A673 (cell line): ENCODE measurements at regions not wholly inside any gene's neighbourhood (a gene's known extent, or its start where the extent isn't known, plus 50 kb on each side); places are given as distances from the start of the nearest gene placed in this dataset.

Experiments
- EZH2 ChIP-seq: fragments of 200-600 bp; sonication (generic); IDR thresholded peaks from 2 replicates; pipeline ENCODE4 v1.6.1; 2017; ENCODE audit warnings: borderline replicate concordance, low read depth, mild to moderate bottlenecking, mixed read lengths, antibody characterized with exemption, low read length; ENCODE audit not compliant: poor library complexity, severe bottlenecking
- TF ChIP-seq, protein P1 (sequence below): fragments of 300-800, 200-600 bp; sonication (generic); conservative IDR thresholded peaks from 2 replicates; pipeline ENCODE4 v1.5.1; 2017; ENCODE audit warnings: low read depth, mild to moderate bottlenecking, antibody characterized with exemption, low read length, moderate library complexity, mixed read lengths

DNA sequence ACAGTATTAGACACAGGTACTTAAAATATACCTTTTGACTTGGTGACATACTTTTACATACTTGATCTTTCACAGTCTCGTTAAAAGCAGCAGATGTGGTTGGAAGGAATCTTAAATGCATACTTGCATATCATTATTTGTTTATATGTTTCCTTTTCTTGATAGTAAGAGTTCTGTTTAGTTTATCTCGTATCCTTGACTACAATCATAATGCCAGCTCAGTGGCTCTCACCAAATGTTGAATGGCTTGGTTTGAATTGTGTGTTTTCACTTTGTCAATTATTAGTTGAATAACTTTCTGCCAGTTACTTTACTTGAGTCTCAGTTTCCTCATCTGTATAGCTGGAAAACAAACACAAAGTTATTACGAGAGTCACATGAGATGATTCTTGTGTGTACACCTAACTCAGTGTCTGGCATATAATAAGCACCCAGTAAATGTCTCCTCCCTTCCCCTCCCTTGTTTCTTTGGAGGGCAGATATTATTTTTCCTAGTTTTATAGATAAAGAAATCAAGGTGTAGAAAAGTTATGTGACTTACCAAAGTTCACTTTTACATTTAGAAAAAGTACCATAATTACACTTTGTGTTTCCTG, 131.6 kb upstream of the IVNS1ABP start:
- TF ChIP-seq, protein P1, sequence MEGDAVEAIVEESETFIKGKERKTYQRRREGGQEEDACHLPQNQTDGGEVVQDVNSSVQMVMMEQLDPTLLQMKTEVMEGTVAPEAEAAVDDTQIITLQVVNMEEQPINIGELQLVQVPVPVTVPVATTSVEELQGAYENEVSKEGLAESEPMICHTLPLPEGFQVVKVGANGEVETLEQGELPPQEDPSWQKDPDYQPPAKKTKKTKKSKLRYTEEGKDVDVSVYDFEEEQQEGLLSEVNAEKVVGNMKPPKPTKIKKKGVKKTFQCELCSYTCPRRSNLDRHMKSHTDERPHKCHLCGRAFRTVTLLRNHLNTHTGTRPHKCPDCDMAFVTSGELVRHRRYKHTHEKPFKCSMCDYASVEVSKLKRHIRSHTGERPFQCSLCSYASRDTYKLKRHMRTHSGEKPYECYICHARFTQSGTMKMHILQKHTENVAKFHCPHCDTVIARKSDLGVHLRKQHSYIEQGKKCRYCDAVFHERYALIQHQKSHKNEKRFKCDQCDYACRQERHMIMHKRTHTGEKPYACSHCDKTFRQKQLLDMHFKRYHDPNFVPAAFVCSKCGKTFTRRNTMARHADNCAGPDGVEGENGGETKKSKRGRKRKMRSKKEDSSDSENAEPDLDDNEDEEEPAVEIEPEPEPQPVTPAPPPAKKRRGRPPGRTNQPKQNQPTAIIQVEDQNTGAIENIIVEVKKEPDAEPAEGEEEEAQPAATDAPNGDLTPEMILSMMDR, result no peak
- no peak for TF ChIP-seq EZH2
